RCC 7860 (cell line): ENCODE measurements at regions not wholly inside any gene's neighbourhood (a gene's known extent, or its start where the extent isn't known, plus 50 kb on each side); places are given as distances from the start of the nearest gene placed in this dataset.

Source experiments
- DNase-seq: peaks from one replicate; pipeline ENCODE4 v3.0.0-alpha.2; 2015; ENCODE audit warnings: low spot score
- FAIRE-seq: peaks from 2 replicates; lab custom pipeline; 2012; peaks lifted over from hg19 to GRCh38; lab: Jason Lieb, UNC

- no peak for FAIRE-seq
- DNase-seq, result no peak
These were observed 236.8 kb upstream of the UBE2E2 start for GRCh38 chr3:22966349-22966748.

DNA sequence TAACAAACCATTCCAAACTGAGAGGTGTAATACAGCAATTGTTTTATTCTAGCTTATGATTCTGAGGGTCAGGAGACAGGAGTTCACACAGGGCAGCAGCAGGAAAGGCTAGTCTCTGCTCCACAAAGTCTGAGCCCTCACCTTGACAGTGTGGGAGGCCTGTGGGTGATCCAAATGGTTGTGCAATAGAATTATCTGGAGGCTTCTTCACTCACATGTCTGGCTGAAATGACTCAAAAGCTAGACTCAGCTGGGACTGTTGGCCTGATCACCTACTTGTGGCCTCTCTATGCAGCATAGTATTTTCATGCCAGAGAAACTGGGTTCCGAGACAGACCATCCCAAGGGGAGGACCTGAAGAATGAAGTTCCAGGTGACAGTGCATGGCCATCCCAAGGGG is 233.9 kb upstream of the UBE2E2 start:
- DNase-seq, result no peak
- no peak for FAIRE-seq

- FAIRE-seq, result no peak
- DNase-seq, result no peak
These were observed 231.6 kb upstream of the UBE2E2 start for GRCh38 chr3:22971497-22971896.

DNA sequence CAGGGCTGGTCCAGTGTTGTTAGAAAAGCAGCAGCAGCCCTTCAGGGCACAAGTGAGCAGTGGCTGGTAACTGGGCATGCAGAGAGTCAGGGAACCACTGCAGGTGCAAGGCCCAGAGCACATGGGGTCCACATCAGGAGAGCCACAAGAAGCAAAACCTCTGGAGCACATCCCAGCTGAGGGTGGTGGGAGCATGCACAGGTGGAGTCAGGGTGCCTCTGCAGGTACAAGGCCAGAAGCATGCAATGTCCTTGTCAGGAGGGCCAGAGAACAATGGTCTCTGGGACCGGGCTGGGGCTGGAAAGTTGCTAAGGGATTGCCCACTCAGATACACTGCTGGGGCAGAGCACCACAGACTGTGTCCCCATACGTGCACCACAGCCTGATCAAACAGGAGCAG is 226.1 kb upstream of the UBE2E2 start:
- FAIRE-seq, result no peak
- no peak for DNase-seq

DNA sequence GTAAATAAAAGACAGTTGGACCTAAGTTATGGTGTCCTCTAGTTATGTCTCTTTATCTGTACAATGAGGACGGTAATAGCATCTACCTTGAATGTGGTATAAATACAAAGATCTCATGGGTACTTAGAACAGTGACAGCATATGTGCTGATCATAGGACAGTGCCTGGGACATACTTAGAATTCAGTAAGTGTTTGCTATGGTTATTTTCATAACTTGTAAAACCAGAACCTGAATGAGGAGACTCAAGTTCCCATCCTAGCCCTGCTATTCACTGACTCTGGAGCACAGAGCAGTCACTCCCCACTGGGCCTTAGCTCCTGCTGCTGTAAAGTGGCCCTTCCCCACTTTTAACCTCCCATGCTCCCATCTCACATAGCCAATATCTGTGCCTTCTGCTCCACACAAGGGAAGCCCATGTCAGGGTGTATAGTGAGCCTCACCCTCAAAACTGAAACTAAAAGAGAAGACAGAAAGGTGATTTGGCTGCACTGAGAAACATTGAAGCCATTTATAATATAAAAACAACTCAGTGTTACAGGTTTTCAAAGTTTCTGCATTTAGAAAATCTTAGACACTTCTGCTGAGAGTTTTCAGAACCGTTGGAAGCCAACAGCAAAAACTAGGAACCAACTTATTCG is 225.4 kb upstream of the UBE2E2 start:
- no peak for FAIRE-seq
- DNase-seq, result no peak

- DNase-seq (no peak), FAIRE-seq (no peak)
These were observed 223.5 kb upstream of the UBE2E2 start for GRCh38 chr3:22979581-22979980.

GRCh38 chr3:22980346-22980745 is 222.8 kb upstream of the UBE2E2 start:
- DNase-seq (no peak), FAIRE-seq (no peak)

DNA sequence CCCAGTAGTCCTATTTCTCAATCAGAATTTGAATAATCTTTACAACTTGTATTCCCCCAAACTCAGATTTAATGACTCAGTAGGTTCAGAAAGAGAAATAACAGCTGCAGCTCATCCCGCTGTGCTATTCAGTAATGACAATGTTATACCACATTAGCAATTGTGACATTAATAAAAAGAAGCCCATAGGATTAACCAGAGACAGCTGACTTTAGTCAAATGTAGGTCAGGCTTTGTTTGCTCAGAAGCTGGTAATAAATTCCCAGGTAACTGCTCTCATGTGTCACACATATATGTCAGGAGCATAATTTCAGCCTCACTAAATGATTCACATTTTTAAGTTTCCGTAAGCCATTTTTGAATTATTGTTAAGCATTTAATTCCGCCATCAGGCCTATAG is 222.0 kb upstream of the UBE2E2 start:
- no peak for DNase-seq
- no peak for FAIRE-seq

GRCh38 chr3:22981861-22982260 is 221.3 kb upstream of the UBE2E2 start:
- FAIRE-seq (no peak), DNase-seq (no peak)

- FAIRE-seq, result no peak
These were observed 220.0 kb upstream of the UBE2E2 start for GRCh38 chr3:22982981-22983587.

GRCh38 chr3:22986958-22987357 is 216.2 kb upstream of the UBE2E2 start:
- no peak for DNase-seq

More at GRCh38 chr3:22982981-22983587, 220.0 kb upstream of the UBE2E2 start:
- no peak for DNase-seq

GRCh38 chr3:22988566-22988965 is 214.6 kb upstream of the UBE2E2 start:
- FAIRE-seq (peak; percentile 88), DNase-seq (peak; percentile 47)

More at GRCh38 chr3:22986958-22987357, 216.2 kb upstream of the UBE2E2 start:
- FAIRE-seq, result no peak

DNA sequence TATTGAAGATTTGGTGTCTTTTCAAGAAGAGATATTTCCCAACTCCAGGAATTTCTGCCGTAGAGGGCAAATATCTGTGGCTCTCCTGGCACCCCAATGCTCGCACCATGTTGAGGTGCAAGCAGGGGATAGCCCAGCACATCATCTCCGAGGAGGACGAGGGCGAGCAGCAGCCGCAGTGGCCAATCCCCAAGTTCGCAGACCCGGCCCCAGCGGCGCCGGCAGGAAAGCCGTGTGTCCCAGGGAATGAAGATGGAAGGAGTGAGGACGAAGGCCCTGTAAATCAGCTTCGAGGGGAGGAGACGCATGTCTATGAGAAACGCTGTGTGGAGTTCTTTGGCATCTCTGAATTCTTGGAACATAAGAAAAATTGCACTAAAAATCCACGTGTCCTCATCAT is 213.4 kb upstream of the UBE2E2 start:
- DNase-seq (no peak), FAIRE-seq (no peak)

GRCh38 chr3:22990291-22991200 is 212.6 kb upstream of the UBE2E2 start:
- DNase-seq (no peak), FAIRE-seq (no peak)

DNA sequence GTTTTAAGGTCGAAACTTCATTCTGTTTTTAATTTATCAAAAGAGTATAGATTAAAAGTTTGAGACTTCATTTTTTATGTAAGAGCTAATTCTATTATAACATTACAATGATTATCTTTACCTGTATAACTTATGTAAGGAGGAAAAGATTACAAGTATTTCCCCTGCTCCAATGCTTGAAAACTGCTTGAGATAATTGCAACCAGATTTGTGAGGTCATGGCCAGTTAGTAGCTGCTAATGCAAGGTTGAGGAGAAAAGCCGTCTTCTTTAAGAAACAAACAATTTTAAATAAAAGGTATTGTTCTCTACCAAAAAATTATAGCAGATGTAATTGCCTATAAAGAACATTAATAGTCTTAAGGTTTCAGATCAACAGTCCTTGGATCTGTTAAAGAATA is 208.3 kb upstream of the UBE2E2 start:
- DNase-seq (no peak), FAIRE-seq (no peak)

DNA sequence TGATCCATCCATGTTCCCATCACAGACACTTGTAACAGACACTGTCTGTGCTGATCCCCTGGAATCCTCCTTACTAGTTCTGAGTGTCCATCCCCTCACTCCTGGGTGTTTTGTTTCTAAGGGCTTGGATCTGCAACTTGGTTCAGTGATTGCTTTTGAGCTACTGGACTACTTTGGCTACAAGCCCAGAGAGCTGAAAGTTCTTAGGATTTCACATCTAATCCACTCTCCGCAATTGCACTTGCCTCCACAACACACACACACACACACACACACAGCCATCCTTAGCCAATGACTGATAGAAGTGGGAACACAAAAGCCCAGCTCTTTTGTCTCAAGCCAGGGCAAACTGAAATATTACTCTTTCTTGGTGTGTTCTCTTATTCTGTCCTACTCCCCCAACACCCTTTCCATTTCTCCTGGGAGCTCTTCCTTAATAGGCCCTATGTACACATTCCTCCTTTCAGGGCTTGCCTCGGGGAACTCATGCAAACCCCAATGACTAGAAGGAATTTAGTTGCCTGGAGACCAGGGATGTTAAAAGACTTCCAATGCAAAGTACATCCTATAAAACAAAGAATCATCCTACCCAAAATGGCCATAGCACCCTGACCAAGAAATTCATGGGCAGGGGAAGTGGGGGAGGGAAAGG is 206.1 kb upstream of the UBE2E2 start:
- no peak for DNase-seq
- FAIRE-seq, result no peak

DNA sequence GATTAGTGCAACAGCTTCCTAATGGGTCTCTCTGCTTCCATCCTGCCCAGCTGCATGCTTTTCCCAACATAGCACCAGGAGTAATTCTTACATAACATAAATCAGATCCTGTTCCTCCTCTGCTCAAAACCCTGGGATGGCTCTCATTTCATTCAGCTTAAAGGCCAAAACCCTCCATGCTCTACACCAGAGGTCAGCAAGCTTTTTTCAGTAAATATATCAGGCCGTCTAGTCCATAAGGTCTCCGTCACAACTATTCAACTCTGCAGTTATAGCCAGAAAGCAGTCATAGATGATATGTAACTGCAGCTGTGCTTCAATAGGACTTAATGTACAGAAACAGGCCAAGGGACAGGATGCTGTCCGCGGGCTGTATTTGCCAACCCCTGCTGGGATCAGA is 202.8 kb upstream of the UBE2E2 start:
- DNase-seq (no peak), FAIRE-seq (no peak)

- peak; percentile 16 for DNase-seq
- no peak for FAIRE-seq
These were observed 201.0 kb upstream of the UBE2E2 start for GRCh38 chr3:23002151-23002550.

DNA sequence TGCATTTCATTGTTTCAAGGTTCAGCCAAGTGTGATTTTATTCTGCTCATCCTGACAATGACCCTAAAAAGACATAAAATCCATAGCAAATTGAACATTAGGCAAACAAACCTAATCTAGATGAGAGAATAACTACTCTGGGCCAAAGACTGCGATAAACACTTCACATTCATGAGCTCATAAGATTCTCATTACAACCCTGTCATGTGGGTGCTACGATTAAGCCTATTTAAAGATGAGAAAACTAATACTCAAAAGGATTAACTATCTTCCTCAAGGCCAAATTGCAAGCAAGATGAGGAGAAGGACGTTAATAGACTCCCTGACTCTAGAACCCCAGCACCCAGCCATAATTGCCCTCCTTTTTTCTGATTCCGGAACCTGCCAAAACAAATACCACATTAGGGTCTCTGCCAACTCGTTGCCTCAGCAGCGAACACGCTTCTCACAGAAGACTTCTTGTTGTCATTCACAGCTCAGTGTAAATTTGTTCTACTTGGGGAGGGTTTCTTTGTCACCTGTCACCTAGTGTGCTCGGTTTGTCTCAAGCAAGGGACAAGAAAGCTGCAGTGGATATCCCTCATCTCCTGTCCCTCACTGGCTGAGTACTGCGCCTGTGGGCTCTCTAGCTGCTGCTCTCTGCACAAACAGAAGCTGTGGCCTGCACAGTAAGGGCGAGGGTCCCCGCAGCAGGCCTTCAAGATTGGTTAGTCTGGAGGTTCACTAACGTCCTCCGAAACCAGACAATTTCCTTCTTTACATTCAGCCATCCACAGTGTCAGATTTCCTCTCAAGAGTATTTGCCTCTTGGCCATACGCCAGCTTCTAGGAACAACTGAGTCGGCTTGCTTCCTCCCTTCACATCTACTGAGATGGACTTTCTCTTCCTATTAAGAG is 200.0 kb upstream of the UBE2E2 start:
- DNase-seq (no peak), FAIRE-seq (no peak)

DNA sequence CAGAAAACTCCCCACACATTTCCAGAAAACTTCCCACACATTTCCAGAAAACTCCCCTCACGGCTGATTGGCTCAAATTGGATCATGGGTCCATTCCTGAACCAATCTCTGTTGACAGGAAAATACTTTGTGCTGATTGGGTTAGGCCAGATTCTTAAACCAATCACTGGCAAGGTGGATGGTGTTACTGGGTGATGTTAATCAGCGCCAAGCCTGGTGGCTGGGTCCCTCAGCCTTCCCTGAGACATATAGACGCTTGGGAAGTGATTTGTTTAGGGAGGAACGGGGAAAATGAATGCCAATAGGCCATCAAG is 199.4 kb upstream of the UBE2E2 start:
- no peak for FAIRE-seq

More for the DNA sequence above, 199.4 kb upstream of the UBE2E2 start:
- no peak for DNase-seq
